SIG-M5 (cell line): ENCODE measurements at regions not wholly inside any gene's neighbourhood (a gene's known extent, or its start where the extent isn't known, plus 50 kb on each side); places are given as distances from the start of the nearest gene placed in this dataset.
"Not testable (repeated sequence)": the region's sequence is repeated elsewhere in the genome, so short reads cannot be mapped to it uniquely, and the experiment has no call there.

Experiments used
- DNase-seq: peaks from one replicate; lab custom pipeline; 2025; lab: John Stamatoyannopoulos, UW

DNA sequence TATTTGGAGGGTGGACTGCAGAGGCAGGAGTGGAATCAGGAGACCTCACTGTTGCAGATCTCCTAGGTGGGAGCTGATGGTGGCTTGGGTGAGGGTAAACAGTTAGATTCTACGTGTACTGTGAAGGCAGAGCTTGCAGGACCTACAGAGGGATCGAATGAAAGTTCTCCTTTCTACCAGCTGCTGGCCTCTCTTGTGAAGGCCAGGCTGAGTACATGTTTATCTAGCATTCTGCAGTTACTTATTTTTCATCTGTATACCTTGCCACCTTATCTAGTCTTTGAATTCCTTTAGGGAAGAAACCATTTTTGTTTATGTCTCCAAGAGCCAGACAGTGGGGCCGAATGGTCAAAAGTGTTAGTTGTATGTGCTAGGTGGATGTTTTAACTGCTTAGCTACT is 57.6 kb downstream of the PTTG1 start:
- DNase-seq = no peak

GRCh38 chr5:160479926-160480325 is 58.3 kb downstream of the PTTG1 start:
- no peak for DNase-seq

DNA sequence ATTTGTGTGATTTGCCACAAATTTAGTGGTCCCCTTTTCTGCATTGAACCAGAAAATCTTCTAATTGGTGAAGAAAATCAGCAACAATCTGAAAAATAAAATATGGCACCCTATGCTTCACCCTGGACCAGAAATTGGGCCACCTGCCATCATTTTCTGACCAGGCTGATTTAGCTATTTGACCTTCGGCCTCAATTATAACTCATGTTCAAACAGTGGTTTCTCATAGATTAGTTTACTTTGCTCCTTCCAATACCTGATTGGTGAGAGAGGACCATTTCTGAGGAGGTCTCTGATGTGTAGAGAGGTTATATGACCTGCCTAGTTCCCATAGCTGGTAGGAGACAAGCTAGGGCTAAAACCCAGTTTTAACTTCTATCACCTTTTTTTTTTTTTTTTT is 59.0 kb downstream of the PTTG1 start:
- no peak for DNase-seq

- no peak for DNase-seq
Observed at GRCh38 chr5:160484678-160485077, 63.0 kb downstream of the PTTG1 start.

- DNase-seq = no peak
Observed at GRCh38 chr5:160485364-160485969, 63.8 kb downstream of the PTTG1 start.

DNA sequence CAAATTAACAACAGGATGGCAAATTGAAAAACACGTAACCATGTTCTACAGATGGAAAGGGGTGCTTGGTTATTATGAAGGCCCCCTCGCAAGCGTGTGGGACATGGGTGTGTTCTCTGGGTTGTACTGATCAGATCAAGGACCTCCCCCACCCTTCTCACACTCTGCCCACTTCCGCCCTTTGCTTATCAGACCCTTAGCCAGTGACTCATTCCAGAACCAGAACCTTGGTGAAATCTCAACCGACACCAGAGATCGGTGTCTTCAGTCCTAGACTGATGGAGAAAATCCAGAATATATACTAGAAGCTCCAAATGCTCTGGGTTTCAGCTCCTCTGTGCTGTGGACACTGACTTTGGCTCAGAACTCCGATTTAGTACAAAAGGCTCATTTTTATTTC is 64.9 kb downstream of the PTTG1 start:
- no peak for DNase-seq

DNA sequence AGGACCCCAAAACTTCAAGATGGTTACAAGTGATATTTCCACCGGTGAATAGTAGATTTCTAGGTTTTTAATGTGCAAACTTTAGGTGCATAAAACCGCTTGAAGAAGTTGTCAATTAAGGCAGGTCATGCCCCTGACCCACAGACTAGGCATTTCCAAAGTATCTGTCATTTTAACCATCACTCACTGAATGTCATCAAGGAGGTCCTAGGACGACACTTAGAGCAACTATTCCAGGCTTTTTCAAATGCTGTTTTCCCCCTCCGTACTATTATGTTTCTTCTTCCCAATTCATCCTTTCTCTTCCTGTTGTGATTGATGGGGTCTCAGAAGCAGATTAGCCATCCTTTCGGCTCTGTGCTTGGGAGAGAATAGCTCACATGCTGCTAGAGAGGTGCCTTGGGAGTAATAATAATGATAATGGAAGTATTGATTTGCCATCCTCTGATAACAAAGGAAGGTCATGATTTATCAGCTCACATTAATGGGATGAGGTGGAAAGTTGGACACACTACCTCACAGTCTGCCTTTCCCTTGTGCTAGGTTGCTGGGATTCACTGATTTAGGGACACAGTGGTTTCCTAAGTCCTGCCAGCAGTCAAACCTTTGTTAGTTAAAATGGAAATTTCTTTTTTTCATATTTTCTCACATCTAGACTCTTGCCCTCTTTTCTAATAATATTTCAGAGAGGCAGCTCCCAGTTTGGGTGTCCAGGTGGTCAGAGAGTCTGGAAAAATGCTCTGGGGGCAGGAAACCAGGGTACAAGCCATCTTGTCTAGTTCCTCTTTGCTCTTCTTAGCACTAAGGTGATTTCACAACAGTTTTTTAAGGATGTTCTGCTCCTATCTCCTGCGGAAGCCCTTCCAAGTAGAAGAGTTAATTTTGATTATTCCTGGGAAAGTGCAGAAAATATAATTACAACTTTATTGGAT is 67.0 kb downstream of the PTTG1 start:
- no peak for DNase-seq

- DNase-seq = no peak
Observed at GRCh38 chr5:160491438-160491837, 69.8 kb downstream of the PTTG1 start.

DNA sequence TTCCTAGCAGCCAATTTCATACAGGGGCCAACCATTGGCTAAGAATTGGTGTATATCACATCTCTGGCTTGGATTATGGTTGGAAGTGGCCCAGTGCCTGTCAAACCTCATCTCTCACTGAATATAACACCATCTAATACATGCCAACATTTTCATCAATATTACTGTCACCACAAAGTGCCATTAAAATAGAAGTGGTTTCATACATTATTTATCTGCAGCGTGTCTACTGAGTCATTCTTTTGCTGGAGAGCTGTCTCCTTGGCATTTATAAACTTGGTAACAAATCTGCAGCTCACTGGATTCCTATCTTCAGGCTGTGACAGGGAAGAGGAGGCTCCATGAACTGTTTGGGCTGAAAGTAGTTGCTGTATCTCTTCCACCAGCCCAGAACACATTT is 70.9 kb downstream of the PTTG1 start:
- no peak for DNase-seq

DNA sequence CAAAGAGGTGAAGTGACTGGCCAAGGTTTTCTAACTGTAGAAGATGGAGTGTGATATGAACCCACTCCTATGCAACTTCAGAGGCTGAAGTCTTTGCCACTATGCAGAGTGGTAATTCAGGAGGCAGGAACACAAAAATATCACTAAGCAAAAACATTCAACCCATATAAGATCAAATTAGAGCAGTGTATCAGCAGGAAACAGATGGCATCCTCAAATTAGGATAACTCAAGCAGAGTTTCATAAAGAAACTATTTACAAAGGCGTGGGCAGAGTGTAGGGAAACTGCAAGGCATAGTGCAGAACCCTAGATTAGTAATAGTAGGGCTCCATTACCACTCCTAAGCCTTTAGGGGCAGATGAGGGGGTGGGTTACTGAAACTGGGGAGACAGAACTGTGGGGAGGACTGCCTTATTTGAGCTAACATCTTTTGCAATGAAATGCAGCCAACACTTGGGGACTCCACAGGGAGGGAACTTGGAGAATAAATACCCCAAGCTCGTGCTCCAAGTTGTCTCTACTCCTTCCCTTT is 72.2 kb downstream of the PTTG1 start:
- DNase-seq = no peak

- no peak for DNase-seq
Observed at GRCh38 chr5:160494451-160494850, 72.8 kb downstream of the PTTG1 start.

GRCh38 chr5:160496334-160496733 is 74.7 kb downstream of the PTTG1 start:
- DNase-seq = no peak

- no peak for DNase-seq
Observed at GRCh38 chr5:160496784-160497183, 75.1 kb downstream of the PTTG1 start.

DNA sequence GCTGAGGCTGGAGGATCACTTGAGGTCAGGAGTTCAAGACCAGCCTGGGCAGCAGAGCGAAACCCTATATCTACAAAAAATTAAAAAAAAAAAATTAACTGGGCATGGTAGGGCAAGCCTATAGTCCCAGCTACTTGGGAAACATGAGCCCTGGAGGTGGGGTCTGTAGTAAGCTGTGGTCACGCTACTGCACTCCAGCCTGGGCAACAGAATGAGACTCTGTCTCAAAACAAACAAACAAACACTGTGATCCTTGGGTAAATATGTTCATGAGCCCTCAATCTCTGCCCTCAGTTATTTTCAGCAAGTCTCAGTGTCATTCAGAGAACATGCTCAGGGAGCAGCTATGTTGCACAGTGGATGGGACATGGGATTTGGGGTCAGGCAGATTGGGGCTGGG is 76.2 kb downstream of the PTTG1 start:
- no peak for DNase-seq

GRCh38 chr5:160498441-160499043 is 76.9 kb downstream of the PTTG1 start:
- DNase-seq = not testable (repeated sequence)

- peak; percentile 60 for DNase-seq
Observed at GRCh38 chr5:160500786-160501779, 79.4 kb downstream of the PTTG1 start.

DNA sequence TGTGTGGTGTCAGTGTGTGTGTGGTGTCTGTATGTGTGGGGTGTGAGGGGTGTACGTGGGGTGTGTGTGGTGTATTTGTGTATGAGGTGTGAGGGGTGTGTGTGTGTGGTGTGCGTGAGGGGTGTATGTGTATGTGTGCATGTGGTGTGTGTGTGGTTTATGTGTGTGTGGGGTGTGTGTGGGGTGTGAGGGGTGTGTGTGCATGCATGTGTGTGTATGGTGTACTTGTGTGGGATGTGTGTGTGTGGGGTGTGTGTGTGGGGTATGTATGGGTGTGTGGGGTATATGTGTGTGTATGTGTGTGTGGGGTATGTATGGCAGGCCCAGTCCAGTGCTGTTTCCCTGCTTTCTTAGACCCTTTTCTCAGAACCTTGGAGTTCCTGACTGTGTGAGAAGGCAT is 83.3 kb downstream of the PTTG1 start:
- DNase-seq = no peak

DNA sequence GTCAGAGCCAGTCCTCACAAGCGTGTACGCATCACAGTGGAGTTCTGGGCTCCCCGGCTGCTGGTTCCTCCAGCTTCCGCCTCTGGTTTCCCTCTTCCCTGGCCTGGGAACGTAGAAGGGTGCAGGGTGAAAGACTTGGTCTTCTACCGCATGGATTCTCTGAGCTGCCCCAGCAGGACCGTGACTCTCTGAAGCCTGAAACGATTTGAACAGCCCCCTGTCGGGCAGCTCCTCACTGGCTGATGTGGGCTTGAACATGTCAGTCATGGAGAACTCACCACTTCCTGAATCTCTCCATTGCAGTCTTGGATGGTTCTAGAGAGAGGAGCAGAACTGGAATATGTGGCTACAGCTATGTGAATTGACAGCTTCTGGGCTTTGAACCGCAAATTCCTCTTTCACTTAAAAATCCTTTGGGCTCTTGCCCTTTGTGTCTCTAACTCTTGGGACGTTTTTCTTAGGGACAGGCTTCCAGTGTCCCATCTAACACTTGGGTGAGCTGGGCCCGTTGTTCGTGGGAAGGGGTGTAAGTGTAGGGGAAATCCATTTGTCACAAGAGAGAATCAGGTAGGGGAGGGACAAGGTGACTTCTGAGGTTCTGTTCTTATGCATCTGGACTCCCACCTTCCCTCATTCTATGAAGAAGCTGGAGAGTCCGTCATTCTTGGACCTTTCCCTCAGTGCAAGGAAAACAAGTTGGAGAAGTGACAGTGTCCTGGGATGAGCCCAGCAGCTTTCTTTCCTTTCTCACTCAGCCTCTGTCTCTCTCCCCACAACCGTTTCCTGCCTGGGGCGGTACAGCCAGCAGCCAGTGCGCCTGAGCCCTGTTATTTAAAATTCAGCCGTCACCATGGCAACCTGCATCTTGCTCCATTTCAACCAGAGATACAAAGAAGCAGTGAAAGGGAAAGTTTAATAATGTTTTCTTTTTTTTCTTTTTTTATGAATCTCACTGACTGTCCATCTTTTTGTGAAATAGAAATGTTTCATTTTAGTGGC is 84.7 kb downstream of the PTTG1 start:
- no peak for DNase-seq

DNA sequence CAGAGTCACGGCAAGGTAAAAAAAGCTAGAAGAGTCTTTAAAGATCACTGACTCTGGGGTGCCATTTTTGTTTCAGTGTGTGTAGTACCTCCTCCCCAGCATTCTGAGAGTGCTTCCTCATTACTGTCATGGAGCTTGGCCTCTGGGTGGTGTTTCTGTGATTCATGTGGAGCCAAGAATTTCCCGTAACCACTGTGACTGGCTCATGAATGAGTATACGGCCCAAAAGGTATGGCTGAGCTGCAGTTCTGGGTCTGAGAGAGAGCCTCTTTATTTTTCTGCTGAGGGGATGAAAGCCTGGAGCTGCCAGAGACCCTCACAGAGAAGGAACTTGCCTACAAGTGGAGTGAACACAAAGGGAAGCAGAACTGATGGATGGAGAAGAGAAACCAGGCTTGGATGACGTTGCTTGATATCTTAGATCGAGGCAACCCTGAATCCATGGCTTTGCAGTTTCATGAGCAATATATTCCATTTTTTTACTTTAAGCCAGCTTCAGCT is 85.6 kb downstream of the PTTG1 start:
- no peak for DNase-seq

- DNase-seq = peak; percentile 32
Observed at GRCh38 chr5:160508780-160509361, 87.2 kb downstream of the PTTG1 start.
